Stimulated activated CD4-positive, alpha-beta T cell treated with anti-CD3 and anti-CD28 coated beads, TNF-alpha, amount 100 ng/mL, for 1 hour (primary cell): ENCODE measurements at regions not wholly inside any gene's neighbourhood (a gene's known extent, or its start where the extent isn't known, plus 50 kb on each side); places are given as distances from the start of the nearest gene placed in this dataset.

Experiments
- DNase-seq, 3 donors: peaks; one replicate each; pipeline ENCODE4 v3.0.0-alpha.2; 2020; ENCODE audit warnings: low read depth in 3 of 3, low spot score in 1 of 3

DNA sequence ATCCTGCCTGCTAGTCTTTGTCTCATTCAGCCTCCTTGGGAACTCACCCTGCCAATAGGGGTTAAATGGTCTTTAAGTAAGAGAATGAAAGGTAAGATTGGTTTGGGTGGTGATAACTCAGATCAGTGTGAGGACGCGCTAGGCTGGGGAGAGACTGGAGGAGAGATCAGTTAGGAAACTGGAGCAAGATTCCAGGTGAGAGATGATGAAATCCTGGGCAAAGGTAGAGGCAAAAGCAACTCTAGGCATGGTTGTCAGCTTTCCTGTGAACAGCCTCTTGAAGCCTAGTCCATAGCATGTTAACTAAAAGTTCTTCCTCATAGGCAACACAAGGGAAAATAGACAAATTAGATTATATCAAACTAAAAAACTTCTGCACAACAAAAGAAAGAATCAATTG lies 145.2 kb upstream of the ANKRD28 start:
- no peak for DNase-seq

DNA sequence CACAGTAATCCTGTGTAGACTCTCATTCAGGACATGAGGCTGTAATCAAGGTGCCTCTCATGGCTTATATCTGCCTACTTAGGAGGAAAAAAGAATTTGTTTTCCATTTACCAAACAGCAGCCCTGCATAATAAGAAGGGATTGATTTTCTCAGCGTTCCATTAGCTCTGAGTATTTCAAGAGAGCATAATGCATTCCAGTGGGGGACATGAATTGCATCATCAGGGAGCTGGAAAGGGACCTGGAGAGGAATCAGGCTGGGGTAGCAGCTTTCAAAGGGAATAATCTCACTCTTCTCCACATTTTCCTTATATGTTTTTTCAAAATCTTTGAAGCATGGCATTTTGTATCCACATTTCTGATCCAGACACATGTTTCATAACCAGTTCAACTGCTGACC lies 150.6 kb upstream of the ANKRD28 start:
- no peak for DNase-seq

DNA sequence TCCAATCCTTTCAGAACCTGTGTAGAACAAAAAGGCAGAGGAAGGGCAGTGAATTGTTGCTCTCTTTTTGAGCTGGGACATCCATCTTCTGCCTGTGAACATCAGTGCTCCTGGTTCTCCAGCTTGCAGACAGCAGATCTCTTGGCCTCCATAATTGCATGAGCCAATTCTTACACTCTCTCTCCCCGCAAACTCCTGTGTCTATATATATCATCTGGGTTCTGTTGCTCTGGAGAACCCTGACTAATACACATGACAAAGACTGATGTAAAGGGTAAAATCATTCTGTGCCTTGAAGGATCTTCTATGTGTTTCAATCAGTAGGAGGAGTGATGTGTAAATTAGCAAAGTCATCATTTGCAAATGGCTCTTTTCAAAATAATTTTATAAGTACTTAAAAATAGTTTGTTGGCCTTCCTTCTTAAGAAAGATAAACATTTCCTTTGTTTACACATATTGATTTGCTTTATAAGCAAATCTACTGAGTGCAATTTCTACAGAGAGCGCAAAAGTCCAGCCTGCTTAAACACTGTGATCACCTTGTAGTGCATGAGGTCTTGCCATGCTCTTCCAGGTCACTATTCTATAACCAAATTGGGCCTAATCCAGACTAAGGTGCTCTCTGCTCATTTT lies 154.9 kb upstream of the ANKRD28 start:
- no peak for DNase-seq

DNA sequence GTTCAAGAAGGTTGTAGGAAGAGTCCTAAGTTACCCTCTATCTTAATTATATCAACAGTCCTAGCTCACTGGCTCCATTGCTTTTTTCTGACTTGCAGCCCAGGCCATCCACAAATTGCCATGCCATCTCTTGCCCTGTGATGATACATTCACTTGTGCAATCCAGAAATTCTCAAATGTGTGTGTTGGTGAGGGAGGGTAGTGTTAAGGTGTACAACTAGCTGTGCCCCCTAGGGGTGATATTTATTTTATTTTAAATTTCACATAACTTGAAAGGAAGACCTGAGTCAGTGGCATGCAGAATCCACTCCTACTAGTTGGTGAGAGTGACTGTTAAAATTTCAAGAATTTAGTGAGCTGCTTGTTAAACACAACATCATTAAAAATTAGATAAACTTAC lies 156.1 kb upstream of the ANKRD28 start:
- DNase-seq = no peak

DNA sequence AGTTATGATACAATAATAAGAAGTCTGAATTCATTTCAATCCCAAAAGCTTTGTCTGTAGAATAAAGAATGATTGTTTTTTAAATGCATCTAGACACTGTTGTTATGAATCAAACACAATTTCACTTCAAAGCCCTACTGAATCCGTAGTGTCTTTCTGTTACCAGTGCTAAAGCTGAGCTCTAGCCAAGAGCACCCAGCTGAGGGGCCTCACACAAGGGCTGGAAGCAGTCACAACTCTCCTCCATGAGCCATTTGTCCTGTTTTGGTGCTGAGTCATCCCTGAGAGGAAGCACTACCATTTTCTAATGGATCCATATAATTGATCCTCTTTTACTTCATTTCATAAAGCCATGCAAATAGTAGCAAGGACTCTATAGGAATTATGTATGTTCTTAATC lies 158.2 kb upstream of the ANKRD28 start:
- no peak for DNase-seq

DNA sequence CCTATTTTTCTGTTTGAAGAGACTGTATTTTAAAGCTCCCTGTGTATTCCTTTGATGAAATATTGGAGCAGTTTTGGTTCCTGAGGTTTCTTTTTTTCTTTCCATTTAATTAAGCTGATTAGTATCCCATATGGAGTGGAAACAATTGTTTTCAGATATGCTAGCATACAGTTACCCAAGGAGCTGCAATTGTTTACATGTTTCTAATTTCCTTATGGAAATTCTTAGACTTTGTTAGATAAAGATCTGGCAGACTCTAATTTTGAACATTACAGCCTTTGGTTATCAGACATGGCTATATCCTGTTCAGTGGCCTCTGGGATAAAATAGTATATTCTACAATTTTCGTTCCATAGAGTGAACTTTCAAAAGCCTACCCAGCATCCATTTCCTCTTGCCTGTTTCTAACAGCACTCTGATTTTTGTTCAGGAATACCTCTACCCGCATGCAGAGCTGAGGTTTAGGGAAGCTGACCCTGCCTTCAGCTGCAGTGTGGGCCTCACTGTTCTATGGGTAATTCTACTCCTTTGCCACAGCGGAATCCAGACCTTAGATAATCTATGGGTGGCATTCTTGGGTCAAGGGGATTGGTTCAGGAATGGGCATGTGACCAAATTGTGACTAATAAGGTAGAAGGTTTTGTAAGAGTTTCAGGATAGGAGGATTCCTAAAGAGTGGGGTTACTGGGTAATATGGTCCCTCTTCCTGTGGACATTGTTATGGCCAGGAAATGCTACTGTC lies 161.1 kb upstream of the ANKRD28 start:
- no peak for DNase-seq

DNA sequence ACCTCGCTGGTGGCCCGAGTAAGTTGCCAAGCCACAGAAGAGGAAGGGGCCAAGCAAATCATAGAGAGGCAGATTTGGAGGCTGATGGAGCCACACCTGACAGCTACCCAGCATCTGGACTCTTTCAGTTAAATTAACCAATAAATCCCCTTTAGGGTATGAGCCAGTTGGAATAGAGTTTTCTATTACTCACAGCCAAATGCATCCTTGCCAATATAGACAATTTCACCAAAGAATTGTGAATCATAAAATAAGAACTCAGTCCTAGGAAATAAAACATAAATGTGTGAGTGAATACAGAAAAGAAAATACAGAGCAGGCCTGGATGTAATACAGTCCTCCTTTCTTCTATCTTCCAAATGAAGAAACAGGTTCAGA lies 161.6 kb upstream of the ANKRD28 start:
- DNase-seq = no peak

DNA sequence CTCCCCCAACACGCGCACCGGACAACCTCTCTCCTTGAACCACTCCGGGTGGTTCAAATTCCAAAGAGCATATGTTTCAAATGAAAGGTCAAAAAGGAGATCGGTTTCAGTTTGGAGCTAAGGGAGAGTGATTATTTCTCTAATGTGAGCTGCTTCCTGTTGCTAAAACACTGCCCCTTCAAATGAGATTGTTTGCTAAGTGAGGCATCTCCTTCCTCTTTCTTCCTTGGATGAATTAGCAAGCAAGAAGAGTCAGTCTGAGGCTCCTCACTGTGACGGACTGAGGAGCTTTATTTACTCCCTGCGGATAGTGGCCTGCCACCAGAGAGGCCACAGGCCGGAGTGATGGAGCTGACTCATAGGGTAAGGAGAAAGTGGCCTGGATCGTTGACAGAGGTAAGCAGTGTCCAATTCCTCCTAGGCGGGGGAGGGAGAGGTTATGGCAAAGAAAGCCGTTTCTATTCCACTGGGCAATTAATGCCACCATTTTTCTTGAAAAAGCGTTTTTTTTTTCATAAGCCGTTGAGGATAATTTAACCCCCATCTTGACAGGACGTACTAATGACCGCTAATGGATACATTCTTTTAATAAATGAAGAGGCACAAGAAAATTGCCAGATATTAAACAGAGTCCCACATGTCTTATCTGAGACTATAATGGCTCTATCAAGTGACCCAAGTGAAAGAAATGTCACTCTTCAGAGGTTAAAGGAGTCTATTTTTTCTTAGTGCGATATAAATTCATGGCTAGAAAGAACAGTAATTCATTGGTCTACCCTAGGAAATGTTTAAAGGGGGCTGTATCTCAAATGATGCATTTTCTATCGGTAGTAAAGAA lies 167.0 kb upstream of the ANKRD28 start:
- no peak for DNase-seq

DNA sequence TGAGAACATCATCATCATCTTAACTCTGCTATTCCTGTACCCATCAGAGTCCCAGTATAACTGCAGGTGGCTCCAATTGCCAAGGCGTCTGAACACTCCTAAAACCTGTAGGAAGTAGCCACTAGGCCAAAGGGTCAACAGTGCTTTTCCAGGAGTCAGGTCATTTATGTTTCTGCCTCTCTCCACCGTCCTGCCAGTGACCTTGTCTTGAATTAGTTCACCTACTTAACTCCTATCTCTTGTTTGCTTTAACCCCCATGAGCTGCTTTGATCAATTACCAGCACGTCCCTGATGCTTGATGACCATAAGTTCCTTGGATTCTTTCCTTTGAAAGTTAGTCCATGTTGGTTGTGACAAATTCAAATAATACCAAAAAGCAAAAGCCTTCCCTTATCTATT lies 169.8 kb upstream of the ANKRD28 start:
- no peak for DNase-seq

DNA sequence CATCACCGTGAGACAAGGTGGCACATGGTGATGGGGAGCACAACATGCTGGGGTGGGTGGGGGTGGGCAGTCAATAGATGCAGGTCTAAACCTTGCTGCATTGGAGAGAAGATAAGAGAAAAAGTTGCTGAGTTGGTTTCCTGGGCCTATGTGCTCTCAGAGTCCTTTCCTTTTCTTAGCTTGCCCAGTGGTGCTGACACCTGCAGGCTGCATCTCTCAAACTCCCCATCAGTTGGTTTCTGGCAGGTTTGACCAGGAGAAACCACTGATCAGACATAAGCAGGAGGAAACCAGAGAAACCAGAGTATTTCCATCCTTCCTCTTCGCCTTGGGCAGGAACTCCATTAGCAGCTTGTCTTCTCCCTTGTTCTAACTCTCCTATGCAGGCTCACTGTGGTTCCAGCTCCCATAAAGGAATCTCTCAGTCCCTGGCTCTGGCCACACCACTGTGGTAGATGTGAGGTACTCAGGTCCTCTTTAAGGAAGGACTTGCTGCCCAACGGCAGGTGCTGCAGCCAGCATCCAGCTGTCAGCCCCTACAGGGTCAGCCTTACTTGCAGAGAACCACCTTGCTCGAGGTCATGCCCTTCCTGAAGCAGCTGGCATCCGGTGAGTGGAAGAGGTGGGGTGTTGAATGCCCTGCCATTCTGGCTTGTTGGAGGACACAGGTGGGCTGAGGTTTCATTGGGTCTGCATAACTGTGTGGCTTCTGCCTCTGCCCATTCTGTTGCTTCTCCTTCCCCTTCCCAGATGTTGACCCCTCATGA lies 172.3 kb upstream of the ANKRD28 start:
- DNase-seq = no peak

DNA sequence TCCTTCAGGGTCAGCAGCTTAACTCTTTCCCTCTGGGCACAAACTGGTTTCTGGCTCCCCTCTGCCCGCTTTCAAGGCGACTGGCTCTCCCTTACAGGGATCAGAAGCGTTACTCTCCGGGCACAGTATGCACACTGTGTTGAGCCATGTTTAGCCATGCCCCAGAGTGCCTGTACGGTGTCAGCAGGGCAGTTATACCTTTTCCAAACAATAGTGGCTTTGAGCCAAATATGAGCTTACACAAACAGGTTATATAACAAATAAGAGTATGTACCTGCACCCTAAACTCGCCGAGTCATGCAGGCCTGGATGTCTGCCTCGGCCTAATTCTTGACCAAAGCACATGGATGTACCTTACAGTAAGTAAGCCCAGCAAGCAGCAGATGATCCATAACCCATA lies 175.6 kb upstream of the ANKRD28 start:
- no peak for DNase-seq

DNA sequence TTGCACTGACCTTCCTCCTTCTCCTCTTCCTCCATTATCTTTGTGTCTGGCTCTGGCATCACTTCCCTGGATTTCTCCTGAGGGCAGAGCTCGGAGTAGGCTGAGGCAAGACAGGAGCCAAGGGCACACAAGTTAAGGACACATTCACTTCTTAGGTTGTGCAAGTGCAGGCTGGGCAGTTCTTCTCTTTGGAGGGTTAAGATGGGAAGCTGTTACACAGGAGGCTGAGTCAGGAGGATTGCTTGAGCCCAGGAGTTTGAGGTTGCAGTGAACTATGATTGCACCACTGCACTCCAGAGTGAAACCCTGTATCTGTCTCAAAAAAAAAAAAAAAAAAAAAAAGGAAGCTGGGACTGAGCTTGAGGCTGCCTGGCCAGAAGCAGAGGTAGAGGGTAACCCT lies 176.2 kb upstream of the ANKRD28 start:
- DNase-seq = no peak

DNA sequence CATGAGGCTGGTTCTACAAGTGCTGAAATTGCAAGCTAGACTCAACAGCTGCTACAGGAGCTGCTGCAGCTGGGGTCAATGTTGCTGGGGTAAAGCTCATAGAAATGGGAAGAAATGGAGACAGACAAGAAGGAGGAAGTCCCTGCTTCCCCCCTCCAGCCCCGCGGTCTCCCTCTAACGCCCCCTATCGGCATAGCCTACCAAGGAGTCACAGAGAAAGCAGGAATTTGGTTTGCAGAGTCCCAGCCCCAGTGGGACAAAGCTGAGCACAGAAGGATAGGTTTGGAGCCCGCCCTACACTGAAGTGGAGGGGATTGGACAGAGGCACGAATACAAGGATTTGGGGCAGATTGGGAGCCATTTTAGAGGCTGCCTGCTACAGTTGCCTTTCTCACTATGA lies 176.9 kb upstream of the ANKRD28 start:
- no peak for DNase-seq

DNA sequence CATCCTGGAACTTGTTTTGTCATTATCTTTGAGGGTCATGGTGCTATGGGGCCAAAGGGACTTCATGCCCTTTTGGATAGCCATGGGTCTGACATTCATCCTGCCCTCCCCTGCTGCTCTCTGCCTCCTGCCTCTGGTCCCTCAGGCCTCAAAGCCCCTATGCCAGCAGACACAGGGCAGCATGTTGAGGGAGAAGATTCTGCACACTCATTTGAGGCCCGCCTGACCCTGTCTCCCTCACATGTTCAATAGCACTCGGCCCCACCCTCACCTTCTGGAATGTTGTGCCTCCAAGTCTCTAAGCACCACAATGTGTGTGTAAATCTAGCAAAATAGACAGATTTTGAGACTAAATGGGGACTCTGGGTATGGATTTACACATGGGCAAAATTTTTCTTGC lies 178.7 kb upstream of the ANKRD28 start:
- DNase-seq = no peak

DNA sequence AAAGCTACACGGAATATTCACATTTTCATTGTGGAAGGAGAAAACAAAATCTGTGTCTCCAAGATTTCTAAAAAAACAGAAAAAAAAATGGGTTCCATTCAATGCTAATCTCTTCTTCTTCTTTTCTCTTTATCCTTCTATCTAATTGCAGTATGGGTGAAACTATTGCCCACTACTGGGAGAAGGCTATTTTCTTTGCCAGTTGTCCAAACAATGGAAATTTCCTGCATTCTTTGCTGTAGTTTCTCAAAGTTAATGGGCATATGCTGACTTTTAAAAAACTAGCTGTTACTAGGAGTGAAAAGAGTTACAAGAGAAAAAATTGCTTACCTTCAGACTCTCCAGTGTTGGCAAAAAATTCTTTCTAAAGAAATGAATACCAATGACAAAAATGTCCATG lies 179.3 kb upstream of the ANKRD28 start:
- no peak for DNase-seq

DNA sequence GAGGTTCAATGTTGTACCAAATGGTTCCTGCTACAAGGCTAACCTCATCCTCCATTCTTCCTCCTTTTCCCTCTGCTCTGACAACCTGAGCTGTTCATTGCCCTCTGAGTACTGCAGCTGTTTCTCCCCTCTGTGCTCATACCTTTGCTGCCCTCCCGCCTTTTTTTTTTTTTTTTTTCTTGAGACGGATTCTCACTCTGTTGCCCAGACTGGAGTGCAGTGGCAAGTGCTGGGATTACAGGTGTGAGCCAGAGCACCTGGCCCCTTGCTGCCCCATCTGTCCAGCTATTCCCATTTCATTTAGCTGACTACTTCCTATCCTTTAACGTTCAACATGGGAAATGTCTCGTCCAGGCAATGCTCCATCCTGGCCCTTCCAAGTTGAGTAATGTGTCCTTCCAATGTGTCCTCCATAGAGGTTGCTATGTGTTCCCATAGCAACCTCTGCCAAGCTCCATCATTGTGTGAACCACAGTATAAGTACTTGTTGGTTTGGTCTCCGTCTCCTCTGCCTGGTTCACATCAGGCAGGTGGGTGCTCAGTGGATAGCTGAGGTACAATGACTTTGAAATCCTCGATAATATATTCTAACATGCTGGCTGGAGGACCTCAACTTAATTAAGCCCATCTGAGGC lies 179.9 kb upstream of the ANKRD28 start:
- no peak for DNase-seq

DNA sequence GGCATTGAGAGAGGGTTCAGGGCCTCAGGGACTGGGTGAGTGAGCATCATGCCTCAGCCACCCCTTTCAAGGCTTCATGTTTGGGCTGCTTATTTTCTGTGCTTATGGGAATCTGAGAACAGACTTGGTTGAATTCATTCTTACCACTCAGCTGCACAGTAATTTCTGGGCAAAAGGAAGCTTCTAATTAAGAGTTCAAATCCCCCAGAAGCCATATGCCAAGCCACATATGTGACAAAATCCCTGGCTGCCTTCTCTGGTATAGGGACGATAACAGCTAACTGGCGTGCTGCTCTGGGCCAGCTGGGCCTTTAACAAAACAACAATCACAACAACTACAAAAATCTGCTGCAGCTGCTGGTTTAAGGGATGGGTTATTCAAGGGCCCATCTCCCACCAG lies 181.0 kb upstream of the ANKRD28 start:
- DNase-seq = no peak

DNA sequence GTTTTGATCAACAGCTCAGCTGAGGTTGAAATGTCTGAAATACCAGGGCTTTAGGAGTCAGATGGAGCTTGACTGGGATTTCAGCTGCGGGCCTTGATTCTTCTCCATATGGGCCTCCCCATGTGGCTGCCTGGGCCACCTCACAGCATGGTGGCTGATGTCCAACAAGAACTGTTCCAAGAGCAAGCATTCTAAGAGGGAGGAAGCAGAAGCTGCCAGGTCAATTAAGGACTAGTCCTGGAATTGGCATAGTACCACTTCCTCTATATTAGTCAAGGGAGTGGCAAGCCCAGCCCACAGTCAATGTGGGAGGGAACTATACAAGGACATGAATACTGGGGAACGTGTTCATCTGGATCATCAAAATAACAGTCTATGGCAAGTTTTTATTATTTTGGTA lies 181.7 kb upstream of the ANKRD28 start:
- no peak for DNase-seq

DNA sequence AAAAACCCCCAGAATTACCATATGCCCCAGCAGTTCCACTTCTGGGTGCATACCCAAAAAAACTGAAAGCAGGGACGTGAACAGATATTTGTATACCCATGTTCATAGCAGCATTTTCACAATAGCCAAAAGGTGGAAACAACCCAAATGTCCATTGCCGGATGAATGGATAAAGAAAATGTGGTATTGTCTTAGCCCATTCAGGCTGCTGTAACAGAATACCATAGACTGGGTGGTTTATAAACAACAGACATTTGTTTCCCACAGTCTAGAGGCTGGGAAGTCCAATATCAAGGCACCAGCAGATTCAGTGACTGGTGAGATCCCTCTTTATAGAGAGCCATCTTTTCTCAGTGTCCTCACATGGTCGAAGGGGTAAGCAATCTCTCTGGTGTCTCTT lies 182.1 kb upstream of the ANKRD28 start:
- no peak for DNase-seq

DNA sequence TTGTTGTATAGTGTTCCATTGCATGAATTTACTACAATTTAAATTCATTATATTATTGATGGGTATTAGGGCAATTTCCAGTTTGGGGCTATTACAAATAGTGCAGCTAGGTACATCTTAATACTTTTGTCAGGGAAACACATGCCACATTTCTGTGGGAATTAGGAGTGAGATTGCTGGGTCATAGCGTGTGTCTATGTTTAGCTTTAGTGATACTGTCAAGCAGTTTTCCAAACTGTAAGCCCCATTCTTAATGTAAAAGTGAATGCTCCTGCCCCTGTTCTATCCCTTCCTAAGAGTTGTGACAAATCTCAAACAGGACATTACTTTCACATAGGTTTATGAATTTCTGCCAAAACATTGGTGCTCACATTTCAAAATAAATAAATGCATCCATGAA lies 184.5 kb upstream of the ANKRD28 start:
- no peak for DNase-seq

DNA sequence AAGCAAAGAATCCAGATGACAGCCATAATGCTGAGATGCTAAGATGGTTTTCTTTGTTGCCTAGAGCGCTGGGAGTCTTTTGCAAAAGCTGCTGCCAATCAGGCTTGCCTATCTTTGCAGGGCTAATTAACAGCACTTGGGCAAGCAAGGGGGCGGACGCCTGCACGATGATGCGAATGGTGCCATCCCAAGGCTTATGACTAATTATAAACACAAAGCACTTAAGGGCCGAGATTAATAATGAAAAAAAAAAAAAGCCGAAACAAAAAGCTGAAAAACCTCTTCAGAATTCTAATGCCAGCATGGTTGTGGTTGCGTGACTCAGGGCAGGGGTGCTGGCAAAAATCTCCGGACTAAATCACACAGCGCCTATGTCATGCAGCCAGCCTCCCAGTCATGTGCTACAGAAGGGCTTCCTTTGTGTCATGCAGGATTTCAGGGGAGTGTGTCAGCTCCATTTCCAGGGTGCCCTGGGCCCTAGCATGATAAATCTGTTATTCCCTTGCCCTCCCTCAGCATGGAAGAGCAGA lies 185.0 kb upstream of the ANKRD28 start:
- no peak for DNase-seq
